ENCODE measurements at regions not wholly inside any gene's neighbourhood (a gene's known extent, or its start where the extent isn't known, plus 50 kb on each side); places are given as distances from the start of the nearest gene placed in this dataset.
A peak's percentile ranks its signal among the peaks of the same experiment; 100 is the strongest.

- TF ChIP-seq EZH2 (IDR thresholded peaks at IDR 0.05; ENCODE audit: low read depth) (no peak), CTCF (conservative IDR thresholded peaks at IDR 0.05) (peak; percentile 61)
- no peaks in the 10 kb centered on the region for H3K9me3 ChIP-seq (ENCODE audit: insufficient read depth, low read depth)
- H3K27ac ChIP-seq = no peak overlapping the region
- H3K9me2 ChIP-seq (ENCODE audit: insufficient read depth) = no peaks in the 10 kb centered on the region
- H4K20me1 ChIP-seq (ENCODE audit: insufficient read depth) = no peaks in the 10 kb centered on the region
- H2AFZ ChIP-seq = no peak overlapping the region
- no peak overlapping the region for H3K4me3 ChIP-seq
- BruUV-seq (replicated peaks) = no TSS peak
- no peaks in the 10 kb centered on the region for H3K79me2 ChIP-seq (ENCODE audit: low read depth)
- H3K4me1 ChIP-seq (replicated peaks; ENCODE audit: insufficient read depth) = no peaks in the 10 kb centered on the region
- no peaks in the 10 kb centered on the region for H3K27me3 ChIP-seq (ENCODE audit: insufficient read depth, low read depth)
- POLR2A ChIA-PET (ENCODE audit: unreplicated experiment) = no interaction called here
- DNase-seq = peak in 1 of 2 experiments; percentile 26
- H3K36me3 ChIP-seq (ENCODE audit: low read depth) = no peaks in the 10 kb centered on the region
- no peak overlapping the region for H3K4me2 ChIP-seq
- intact Hi-C loops (cut with micrococcal nuclease; ENCODE audit: unreplicated experiment) = loop anchor here (5.0 kb wide), 2 partner anchors 235 to 380 kb away; no protein-coding TSS in a partner anchor
- no peaks in the 10 kb centered on the region for H3F3A ChIP-seq (ENCODE audit: insufficient read depth, low read depth)
- CTCF ChIA-PET = no interaction called here
Measured at GRCh38 chr15:23877502-23878412, 190.7 kb upstream of the NDN start.

GRCh38 chr15:23881291-23881690, 194.2 kb upstream of the NDN start:
- intact Hi-C loops (cut with micrococcal nuclease; ENCODE audit: unreplicated experiment) = no loop called here
- ChIA-PET POLR2A (ENCODE audit: unreplicated experiment) (no interaction called here), CTCF (no interaction called here)

GRCh38 chr15:23890218-23890617, 203.1 kb upstream of the NDN start:
- intact Hi-C loops (cut with micrococcal nuclease; ENCODE audit: unreplicated experiment) = no loop called here
- H3K27ac ChIP-seq = no peak overlapping the region
- 0 out of 2 replicates have a peak, but pooled peaks cover 3% of the 10 kb centered on the region for H3K27me3 ChIP-seq (ENCODE audit: insufficient read depth, low read depth)
- CTCF ChIA-PET = no interaction called here
- no peaks in the 10 kb centered on the region for H3K9me3 ChIP-seq (ENCODE audit: insufficient read depth, low read depth)
- H4K20me1 ChIP-seq (ENCODE audit: insufficient read depth) = no peaks in the 10 kb centered on the region
- H3K36me3 ChIP-seq (ENCODE audit: low read depth) = no peaks in the 10 kb centered on the region
- H3K9me2 ChIP-seq (ENCODE audit: insufficient read depth) = no peaks in the 10 kb centered on the region
- no peaks in the 10 kb centered on the region for H3K79me2 ChIP-seq (ENCODE audit: low read depth)
- no peak overlapping the region for H2AFZ ChIP-seq
- H3K4me2 ChIP-seq = no peak overlapping the region
- POLR2A ChIA-PET (ENCODE audit: unreplicated experiment) = no interaction called here
- DNase-seq = no peak
- H3K4me3 ChIP-seq = no peak overlapping the region
- no TSS peak for BruUV-seq (replicated peaks)
- H3K4me1 ChIP-seq (replicated peaks; ENCODE audit: insufficient read depth) = no peaks in the 10 kb centered on the region
- no peak for TF ChIP-seq EZH2 (IDR thresholded peaks at IDR 0.05; ENCODE audit: low read depth)
- no peak for TF ChIP-seq CTCF (conservative IDR thresholded peaks at IDR 0.05)
- no peaks in the 10 kb centered on the region for H3F3A ChIP-seq (ENCODE audit: insufficient read depth, low read depth)

More at GRCh38 chr15:23881291-23881690, 194.2 kb upstream of the NDN start:
- no peaks in the 10 kb centered on the region for H3K4me1 ChIP-seq (replicated peaks; ENCODE audit: insufficient read depth)
- TF ChIP-seq EZH2 (IDR thresholded peaks at IDR 0.05; ENCODE audit: low read depth) (no peak), CTCF (conservative IDR thresholded peaks at IDR 0.05) (no peak)
- no TSS peak for BruUV-seq (replicated peaks)
- no peak overlapping the region for H3K27ac ChIP-seq
- DNase-seq = no peak
- H3K36me3 ChIP-seq (ENCODE audit: low read depth) = no peaks in the 10 kb centered on the region
- no peaks in the 10 kb centered on the region for H3F3A ChIP-seq (ENCODE audit: insufficient read depth, low read depth)
- H3K9me2 ChIP-seq (ENCODE audit: insufficient read depth) = no peaks in the 10 kb centered on the region
- H3K9me3 ChIP-seq (ENCODE audit: insufficient read depth, low read depth) = no peaks in the 10 kb centered on the region
- H3K27me3 ChIP-seq (ENCODE audit: insufficient read depth, low read depth) = no peaks in the 10 kb centered on the region
- no peaks in the 10 kb centered on the region for H4K20me1 ChIP-seq (ENCODE audit: insufficient read depth)
- H3K79me2 ChIP-seq (ENCODE audit: low read depth) = no peaks in the 10 kb centered on the region
- H2AFZ ChIP-seq = no peak overlapping the region
- H3K4me2 ChIP-seq = no peak overlapping the region
- H3K4me3 ChIP-seq = no peak overlapping the region

All from PC-9 (cell line).